Testis (tissue), 2 donors: ENCODE measurements at regions not wholly inside any gene's neighbourhood (a gene's known extent, or its start where the extent isn't known, plus 50 kb on each side); places are given as distances from the start of the nearest gene placed in this dataset.

Experiments used
- CTCF ChIP-seq, 3 experiments: fragments of 450-650 bp in 2 of 3; fragments of 200-600 bp in 1 of 3; sonication (generic) in 1 of 3; IDR thresholded peaks; one replicate each; pipeline ENCODE4 v1.5.1; 2016 to 2019; ENCODE audit warnings: antibody characterized with exemption in 3 of 3, mild to moderate bottlenecking in 2 of 3, moderate library complexity in 1 of 3
- POLR2A ChIP-seq: fragments of 450-650 bp; IDR thresholded peaks from one replicate; pipeline ENCODE4 v1.6.1; 2017; ENCODE audit warnings: antibody characterized with exemption, mild to moderate bottlenecking, moderate library complexity

GRCh38 chr7:110407242-110407641, 683.7 kb upstream of the LRRN3 start:
- TF ChIP-seq CTCF (IDR thresholded peaks at IDR 0.05): no peak
- TF ChIP-seq POLR2A: no peak
